Neural crest cell (in vitro differentiated cells): ENCODE measurements at regions not wholly inside any gene's neighbourhood (a gene's known extent, or its start where the extent isn't known, plus 50 kb on each side); places are given as distances from the start of the nearest gene placed in this dataset.

Experiments
- DNase-seq: peaks from one replicate; pipeline ENCODE4 v3.0.0; 2021; ENCODE audit warnings: low read depth, mixed read lengths, low spot score
- H3K27ac Mint-ChIP-seq: one replicate; pipeline ENCODE4 v1.8.0; 2021; ENCODE audit warnings: mild to moderate bottlenecking, mixed read lengths; ENCODE audit not compliant: unreplicated experiment
- H3K27me3 Mint-ChIP-seq: 2 replicates; pipeline ENCODE4 v1.8.0; 2021; ENCODE audit warnings: low read depth, mild to moderate bottlenecking, mixed read lengths
- H3K36me3 Mint-ChIP-seq: 2 replicates; pipeline ENCODE4 v1.8.0; 2021; ENCODE audit warnings: low read depth, mild to moderate bottlenecking, mixed read lengths
- H3K4me1 Mint-ChIP-seq: 2 replicates; pipeline ENCODE4 v1.8.0; 2021; ENCODE audit warnings: mixed read lengths
- H3K4me3 Mint-ChIP-seq: one replicate; pipeline ENCODE4 v1.8.0; 2021; ENCODE audit warnings: mild to moderate bottlenecking, mixed read lengths
- H3K9me3 Mint-ChIP-seq: 2 replicates; pipeline ENCODE4 v1.8.0; 2021; ENCODE audit warnings: mixed read lengths
- TF ChIP-seq, protein P1 (sequence below): fragments of 200-600 bp; sonication (generic); conservative IDR thresholded peaks from 2 replicates; pipeline ENCODE4 v1.5.0; 2021; ENCODE audit warnings: antibody characterized with exemption, mild to moderate bottlenecking

DNA sequence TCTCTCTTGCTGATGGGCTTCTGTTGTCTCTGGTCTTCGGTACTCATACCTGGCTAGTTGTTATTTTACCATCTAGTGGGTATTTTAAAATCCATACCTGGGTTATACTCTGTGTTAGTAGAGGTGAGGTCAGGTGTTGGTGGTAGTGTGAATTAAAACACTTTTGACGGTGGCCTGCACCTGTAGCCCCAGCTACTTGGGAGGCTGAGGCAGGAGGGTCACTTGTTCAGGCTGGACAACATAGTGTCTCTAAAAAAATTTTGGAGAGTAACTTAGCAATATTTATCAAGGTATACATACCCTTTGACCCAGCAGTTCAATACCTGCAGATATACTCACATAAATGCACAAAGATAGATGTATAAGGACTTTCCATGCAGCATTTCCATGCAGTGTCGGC is 55.4 kb downstream of the GSX1 start:
- Mint-ChIP-seq H3K36me3 (no peaks in the 10 kb centered on the region), H3K27ac (no peak overlapping the region), H3K4me3 (no peak overlapping the region), H3K27me3 (peaks cover 80% of the 10 kb centered on the region), H3K9me3 (peaks cover 3% of the 10 kb centered on the region), H3K4me1 (no peaks in the 10 kb centered on the region)
- TF ChIP-seq, protein P1, sequence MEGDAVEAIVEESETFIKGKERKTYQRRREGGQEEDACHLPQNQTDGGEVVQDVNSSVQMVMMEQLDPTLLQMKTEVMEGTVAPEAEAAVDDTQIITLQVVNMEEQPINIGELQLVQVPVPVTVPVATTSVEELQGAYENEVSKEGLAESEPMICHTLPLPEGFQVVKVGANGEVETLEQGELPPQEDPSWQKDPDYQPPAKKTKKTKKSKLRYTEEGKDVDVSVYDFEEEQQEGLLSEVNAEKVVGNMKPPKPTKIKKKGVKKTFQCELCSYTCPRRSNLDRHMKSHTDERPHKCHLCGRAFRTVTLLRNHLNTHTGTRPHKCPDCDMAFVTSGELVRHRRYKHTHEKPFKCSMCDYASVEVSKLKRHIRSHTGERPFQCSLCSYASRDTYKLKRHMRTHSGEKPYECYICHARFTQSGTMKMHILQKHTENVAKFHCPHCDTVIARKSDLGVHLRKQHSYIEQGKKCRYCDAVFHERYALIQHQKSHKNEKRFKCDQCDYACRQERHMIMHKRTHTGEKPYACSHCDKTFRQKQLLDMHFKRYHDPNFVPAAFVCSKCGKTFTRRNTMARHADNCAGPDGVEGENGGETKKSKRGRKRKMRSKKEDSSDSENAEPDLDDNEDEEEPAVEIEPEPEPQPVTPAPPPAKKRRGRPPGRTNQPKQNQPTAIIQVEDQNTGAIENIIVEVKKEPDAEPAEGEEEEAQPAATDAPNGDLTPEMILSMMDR: no peak
- DNase-seq: no peak

DNA sequence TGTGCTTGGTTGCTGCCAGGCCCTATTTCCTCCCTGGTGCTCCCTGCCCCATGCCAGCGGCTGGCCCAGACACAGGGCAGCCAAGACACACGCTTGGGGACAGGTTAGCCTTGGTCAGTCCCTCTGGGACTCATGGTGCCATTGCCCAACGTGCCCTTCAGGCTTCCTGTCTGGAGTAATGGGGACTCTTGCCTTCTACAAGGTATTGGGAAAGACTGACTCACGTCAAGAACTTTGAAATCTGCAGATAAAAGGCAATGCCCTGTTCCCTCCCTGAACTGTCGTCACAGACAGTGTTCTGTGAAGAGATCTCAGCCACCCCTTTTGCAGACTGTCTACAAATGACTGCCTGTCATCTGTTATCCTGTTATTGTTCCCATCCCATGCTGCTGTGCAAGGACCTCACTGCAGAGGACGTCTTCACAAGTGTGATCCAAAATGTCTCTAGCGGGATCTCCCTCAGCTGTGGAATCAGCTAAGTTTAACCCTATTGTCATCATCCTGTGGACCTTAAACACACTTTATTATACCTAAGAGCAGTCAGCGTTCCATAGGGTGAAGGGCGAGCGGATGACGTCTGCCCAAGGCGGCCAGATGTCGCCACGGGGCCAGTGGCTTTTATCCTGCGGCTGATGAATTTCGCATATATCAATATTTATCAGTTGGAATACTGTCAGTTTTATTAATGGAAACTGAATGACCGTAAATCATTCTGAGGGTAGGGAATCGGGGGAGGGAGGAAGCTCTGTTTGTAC is 59.0 kb downstream of the GSX1 start:
- no peak overlapping the region for H3K27ac Mint-ChIP-seq
- H3K9me3 Mint-ChIP-seq: no peaks in the 10 kb centered on the region
- DNase-seq: no peak
- no peaks in the 10 kb centered on the region for H3K4me1 Mint-ChIP-seq
- H3K36me3 Mint-ChIP-seq: no peaks in the 10 kb centered on the region
- H3K4me3 Mint-ChIP-seq: no peak overlapping the region
- peaks cover 90% of the 10 kb centered on the region for H3K27me3 Mint-ChIP-seq
- TF ChIP-seq, protein P1: no peak

GRCh38 chr13:27852491-27852890 is 60.2 kb downstream of the GSX1 start:
- TF ChIP-seq, protein P1: no peak
- Mint-ChIP-seq H3K9me3 (no peaks in the 10 kb centered on the region), H3K27ac (no peak overlapping the region), H3K27me3 (peaks cover 85% of the 10 kb centered on the region), H3K4me1 (no peaks in the 10 kb centered on the region), H3K36me3 (no peaks in the 10 kb centered on the region), H3K4me3 (no peak overlapping the region)
- no peak for DNase-seq

DNA sequence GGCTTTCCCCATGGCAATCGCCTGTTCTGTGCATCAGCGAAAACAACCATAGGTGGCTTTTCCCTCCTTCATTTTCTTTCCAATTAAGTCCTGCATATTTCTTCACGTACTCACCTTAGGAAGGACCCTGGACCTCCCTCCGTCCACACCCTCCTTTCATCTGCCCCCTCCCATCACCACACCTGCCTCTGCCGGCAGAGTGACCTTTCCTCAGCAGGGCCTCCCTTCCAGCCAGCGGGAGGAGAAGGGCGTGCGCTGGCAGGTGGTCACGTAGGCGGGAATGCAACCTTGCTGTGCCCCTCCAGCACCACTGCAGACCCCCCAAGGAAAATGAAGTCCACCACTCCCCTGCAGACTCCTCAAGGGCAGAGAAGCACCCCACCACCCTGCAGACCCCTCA is 61.1 kb downstream of the GSX1 start:
- Mint-ChIP-seq H3K36me3 (no peaks in the 10 kb centered on the region), H3K4me3 (no peak overlapping the region), H3K4me1 (no peaks in the 10 kb centered on the region), H3K27me3 (peaks cover 77% of the 10 kb centered on the region), H3K9me3 (no peaks in the 10 kb centered on the region), H3K27ac (no peak overlapping the region)
- DNase-seq: no peak
- TF ChIP-seq, protein P1: no peak

- H3K27ac Mint-ChIP-seq: no peak overlapping the region
- TF ChIP-seq, protein P1: no peak
- H3K27me3 Mint-ChIP-seq: peaks cover 76% of the 10 kb centered on the region
- no peaks in the 10 kb centered on the region for H3K36me3 Mint-ChIP-seq
- no peaks in the 10 kb centered on the region for H3K4me1 Mint-ChIP-seq
- no peak overlapping the region for H3K4me3 Mint-ChIP-seq
- no peaks in the 10 kb centered on the region for H3K9me3 Mint-ChIP-seq
- no peak for DNase-seq
Observed at GRCh38 chr13:27853861-27854260, 61.6 kb downstream of the GSX1 start.
